Breast epithelium (tissue), 3 donors: ENCODE measurements at regions not wholly inside any gene's neighbourhood (a gene's known extent, or its start where the extent isn't known, plus 50 kb on each side); places are given as distances from the start of the nearest gene placed in this dataset.

ENCODE experiments used
- POLR2A ChIP-seq: fragments of 450-650 bp; IDR thresholded peaks from one replicate; pipeline ENCODE4 v1.6.1; 2016; ENCODE audit warnings: antibody characterized with exemption, mild to moderate bottlenecking, moderate library complexity
- TF ChIP-seq, protein P1 (sequence below), 3 donors: fragments of 450-650 bp; IDR thresholded peaks; one replicate each; pipeline ENCODE4 v1.5.1; 2016 to 2017; ENCODE audit warnings: antibody characterized with exemption in 3 of 3, mild to moderate bottlenecking in 3 of 3, moderate library complexity in 3 of 3

DNA sequence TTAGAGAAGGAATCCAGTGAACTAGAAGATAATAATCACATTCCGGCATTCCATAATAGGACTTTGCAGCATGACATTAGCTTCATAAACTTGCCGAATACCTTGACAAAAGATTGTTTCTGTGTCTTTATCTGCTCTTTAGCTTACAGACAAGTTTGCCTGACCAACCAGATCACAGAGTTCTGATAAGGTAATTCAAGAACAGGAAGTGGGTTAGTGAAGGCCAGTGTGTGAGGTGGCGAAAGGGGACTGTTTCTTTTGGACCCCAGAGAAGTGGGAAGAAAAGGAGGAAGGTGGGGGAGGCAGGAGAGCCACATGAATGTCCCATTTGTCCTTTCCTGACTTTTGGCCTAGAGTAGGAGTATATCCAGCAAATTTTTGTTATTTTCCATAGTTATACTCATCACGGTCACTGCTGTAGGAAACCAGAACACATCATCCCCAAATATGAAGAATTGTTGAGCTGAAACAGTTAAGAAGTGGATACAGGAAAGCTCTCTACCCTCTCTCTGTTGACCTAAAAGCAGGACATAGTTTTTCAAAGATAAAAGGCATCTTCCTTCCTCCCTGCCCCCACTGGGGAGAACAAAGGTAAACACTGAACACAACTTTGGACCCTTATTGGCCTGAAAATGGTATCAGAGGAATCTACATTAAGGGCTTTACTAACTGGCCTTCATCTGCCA lies 72.4 kb upstream of the TNFAIP3 start:
- TF ChIP-seq, protein P1, sequence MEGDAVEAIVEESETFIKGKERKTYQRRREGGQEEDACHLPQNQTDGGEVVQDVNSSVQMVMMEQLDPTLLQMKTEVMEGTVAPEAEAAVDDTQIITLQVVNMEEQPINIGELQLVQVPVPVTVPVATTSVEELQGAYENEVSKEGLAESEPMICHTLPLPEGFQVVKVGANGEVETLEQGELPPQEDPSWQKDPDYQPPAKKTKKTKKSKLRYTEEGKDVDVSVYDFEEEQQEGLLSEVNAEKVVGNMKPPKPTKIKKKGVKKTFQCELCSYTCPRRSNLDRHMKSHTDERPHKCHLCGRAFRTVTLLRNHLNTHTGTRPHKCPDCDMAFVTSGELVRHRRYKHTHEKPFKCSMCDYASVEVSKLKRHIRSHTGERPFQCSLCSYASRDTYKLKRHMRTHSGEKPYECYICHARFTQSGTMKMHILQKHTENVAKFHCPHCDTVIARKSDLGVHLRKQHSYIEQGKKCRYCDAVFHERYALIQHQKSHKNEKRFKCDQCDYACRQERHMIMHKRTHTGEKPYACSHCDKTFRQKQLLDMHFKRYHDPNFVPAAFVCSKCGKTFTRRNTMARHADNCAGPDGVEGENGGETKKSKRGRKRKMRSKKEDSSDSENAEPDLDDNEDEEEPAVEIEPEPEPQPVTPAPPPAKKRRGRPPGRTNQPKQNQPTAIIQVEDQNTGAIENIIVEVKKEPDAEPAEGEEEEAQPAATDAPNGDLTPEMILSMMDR (IDR thresholded peaks at IDR 0.05): no peak
- TF ChIP-seq POLR2A: no peak
